ENCODE measurements at regions not wholly inside any gene's neighbourhood (a gene's known extent, or its start where the extent isn't known, plus 50 kb on each side); places are given as distances from the start of the nearest gene placed in this dataset.

DNA sequence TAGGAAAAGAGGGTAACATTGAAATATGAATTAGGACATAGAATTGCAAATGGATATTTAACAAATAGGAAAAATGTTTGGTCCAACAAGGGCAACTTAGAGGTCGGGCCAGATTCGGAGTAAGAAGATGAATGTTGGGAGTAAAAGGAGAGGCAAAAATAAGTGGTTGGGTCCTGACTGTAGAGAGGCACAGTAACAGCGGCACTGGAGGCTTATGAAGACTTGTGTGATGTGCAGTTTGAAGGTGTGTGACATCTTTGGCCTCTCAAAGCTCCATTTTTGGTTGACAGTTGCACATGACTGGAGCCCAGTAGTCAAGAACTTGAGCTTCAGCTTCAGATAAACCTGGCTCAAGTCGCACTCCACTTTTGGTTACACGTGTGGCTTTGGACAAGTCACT lies 109.9 kb upstream of the PAXBP1 start:
- DNase-seq (ENCODE audit: low read depth in 2 of 3, low spot score in 1 of 3) = no peak

DNA sequence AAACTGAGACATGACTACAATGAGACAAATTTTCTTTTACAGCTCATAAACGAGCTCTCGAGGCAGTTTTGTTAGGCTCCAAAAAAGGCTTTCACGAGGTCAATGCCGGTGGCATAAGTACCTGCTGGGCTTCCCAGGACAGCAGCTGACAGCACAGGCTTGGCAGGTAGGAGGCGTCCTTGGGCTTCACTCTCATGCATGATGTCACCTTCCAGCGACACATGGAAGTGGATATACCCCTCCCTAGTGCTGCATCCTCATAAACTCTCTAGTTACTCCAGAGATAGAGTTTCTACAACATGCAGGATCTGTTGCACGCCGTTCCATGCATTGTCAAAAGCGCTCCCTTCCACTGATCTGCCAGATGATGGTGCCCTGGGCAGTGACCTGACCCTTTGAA lies 112.5 kb upstream of the PAXBP1 start:
- DNase-seq (ENCODE audit: low read depth in 2 of 3, low spot score in 1 of 3) = no peak

DNA sequence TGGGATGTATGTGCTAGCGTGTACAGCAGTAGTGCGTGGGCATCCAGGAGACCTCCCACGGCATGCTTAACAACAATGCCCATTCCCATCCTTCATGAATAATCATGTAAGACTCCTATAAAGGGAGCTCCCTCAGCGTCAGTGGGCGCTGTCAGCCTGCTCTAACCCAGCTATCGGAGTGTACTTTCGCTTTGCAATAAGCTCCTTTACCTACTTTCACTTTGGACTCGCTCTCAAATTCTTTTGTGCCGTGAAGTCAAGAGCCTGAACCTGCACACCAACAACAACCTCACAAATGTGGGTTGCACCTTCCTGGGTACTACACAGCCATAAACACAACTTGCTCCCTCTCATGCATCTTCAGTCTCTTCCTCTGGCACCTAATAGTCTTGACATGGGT lies 114.8 kb upstream of the PAXBP1 start:
- peak in 2 of 3 donors; percentile 0 to 1 for DNase-seq (ENCODE audit: low read depth in 2 of 3, low spot score in 1 of 3)

DNA sequence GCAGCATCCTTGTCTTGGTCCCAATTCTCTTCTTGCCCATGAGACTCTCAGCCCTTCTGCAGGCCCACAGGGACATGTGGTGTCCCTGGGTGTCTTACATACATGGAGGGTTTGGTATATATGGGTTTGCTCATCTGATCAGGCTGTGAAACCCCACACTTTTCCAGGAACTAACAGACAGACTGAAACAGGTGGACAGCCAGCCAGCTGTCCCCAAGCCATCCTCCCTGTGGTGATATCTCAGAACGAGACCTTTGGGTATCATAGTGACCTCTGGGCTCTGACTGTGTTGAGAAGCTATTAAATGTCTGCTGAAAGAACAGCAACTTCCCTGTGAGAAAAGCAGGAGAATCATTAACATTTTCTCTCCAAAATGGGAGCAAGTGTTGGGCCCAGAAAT lies 115.5 kb upstream of the PAXBP1 start:
- no peak for DNase-seq (ENCODE audit: low read depth in 2 of 3, low spot score in 1 of 3)

DNA sequence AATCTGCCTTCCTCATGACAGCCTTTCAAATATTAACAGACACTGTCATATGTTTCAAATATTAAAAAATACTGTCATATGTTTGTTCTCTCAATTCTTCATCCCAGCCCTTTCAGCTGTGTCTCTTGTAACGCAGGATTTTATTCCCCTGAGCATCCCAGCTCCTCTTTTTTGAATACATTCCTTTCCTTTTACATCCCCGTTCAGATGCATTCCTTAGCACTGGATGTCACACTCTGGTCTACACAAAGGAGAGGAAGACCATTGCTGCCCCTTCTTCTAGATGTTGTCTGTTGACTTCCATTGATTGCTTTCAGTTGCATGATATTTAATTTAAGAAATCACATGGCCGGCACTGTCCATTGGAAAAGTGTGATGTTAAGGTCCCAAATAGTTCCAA lies 117.4 kb upstream of the PAXBP1 start:
- no peak for DNase-seq (ENCODE audit: low read depth in 2 of 3, low spot score in 1 of 3)

DNA sequence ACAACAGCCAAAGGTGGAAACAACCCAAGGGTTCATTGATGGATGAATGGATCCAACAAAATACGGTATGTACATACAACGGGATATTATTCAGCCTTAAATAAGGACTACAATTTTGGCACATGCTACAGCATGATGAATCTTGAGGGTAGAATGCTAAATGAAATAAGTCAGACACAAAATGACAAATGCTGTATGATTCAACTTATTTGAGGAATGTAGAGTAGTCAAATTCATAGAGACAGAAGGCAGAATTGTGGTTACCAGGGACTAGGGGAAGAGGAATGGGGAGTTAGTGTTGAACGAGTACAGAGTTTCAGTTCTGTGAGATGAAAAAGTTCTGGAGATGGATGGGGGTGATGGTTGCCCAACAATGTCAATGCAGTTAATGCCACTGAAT lies 118.0 kb upstream of the PAXBP1 start:
- DNase-seq (ENCODE audit: low read depth in 2 of 3, low spot score in 1 of 3) = no peak

DNA sequence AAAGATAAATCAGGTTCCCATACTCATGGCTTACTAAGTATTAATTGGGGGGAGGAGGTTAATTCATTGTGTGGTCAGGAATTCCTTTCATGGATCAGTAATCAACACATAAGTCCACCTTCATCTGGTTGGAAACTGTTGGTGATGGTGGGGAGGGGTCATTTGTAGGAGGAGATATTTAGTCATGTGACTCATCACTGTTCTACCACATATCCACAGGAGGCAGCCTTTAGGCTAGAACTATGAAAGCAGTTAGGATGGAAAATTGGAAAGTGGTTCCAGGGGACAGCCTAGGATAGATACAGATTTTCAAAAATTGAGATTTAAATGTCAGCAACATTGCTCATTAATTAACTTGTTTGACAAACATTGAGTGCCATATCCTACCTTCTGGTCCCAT lies 122.8 kb upstream of the PAXBP1 start:
- no peak for DNase-seq (ENCODE audit: low read depth in 2 of 3, low spot score in 1 of 3)

DNA sequence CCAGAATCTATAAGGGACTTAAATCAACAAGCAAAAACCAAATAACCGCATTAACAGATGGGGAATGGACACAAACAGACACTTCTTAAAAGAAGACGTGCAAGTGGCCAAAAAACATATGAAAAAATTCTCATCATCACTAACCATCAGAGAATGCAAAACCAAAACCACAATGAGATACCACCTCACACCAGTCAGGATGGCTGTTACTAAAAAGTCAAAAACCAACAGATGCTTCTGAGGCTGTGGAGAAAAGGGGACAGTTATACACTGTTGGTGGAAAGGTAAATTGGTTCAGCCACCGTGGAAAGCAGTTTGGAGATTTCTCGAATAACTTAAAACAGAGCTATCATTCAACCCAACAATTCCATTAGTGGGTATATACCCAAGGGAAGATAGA lies 124.9 kb upstream of the OLIG2 start:
- DNase-seq (ENCODE audit: low read depth in 2 of 3, low spot score in 1 of 3) = no peak

DNA sequence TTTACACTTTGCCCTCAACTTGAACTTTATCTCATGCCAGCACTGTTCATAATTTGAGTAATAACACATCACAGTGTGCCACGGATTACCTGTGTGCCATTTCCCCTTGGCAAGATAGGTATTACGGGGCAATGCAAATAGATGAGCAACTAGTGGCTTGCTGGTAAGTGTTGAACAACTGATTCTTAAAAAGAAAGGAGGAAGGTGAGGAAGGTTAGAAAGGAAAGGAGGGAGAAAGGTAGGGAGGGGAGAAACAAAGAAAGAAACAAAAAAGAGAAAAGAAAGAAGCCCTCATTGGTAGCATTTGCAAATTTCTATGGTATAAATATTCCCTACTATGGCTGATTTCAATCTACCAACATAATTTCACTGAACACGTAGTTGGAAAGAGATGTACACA lies 118.2 kb upstream of the OLIG2 start:
- DNase-seq (ENCODE audit: low read depth in 2 of 3, low spot score in 1 of 3) = no peak

DNA sequence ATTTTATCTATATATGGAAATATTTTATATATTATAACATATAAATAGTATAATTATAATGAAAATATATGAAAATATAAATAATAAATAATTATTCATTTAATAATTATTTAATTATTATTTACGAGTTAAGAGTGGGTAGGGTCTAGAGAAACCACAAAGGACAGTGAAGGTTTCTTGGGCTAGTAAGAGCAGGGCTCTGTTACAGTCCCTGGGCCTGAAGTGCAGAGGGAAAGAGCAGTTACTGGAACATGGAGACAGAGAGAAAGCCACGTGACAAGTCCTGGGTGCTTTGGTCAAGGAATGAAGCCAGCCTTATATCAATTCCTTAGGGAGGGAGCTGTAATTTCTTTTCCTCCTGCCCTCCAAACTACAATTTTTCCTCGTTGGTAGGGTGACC lies 117.2 kb upstream of the OLIG2 start:
- no peak for DNase-seq (ENCODE audit: low read depth in 2 of 3, low spot score in 1 of 3)

DNA sequence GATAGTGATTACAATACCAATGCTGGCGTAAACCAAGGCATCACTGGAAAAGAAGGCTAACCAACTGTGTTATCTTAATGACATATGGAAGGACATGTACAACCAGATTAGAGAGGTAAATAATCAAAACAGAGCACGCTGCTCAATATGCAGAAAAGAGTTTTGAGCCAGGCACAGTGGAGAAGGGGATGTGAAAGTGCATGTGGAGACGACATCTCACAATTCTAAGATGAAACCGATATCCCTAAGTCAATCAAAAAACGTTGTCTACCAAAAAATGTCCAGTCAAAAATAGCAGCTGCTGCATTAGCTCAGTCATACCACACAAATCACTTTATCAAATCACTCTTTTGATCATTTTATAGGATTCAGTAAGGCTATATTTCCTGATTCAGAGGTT lies 116.3 kb upstream of the OLIG2 start:
- no peak for DNase-seq (ENCODE audit: low read depth in 2 of 3, low spot score in 1 of 3)

DNA sequence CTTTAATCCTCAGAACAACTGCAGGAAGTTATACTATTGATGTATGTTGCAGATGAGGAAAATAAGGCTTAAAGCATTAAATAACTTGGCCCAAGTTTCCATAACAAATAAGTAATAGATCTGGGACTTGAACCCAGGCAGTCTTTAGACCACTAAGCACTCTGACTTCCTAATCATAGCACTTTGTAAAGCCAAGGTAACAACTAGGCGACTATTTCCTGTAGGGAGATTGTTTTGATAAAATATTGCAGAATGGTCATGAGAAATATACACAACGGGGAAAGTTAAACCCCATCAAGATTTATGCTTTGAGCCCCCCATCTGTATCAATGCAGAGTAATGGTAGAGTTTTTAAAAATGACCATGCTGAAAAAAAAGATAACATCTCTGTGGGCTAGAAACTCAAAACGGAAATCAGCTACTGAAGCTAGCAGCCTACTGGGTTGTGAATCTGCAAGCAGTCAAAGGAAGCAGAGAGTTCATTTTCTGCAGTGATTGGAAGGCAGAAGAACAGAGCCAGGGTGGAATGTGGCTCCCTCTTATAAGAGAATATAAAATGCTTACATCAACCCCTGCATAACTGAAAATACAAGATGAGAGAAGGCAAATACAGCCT lies 111.2 kb upstream of the OLIG2 start:
- DNase-seq (ENCODE audit: low read depth in 2 of 3, low spot score in 1 of 3) = no peak

DNA sequence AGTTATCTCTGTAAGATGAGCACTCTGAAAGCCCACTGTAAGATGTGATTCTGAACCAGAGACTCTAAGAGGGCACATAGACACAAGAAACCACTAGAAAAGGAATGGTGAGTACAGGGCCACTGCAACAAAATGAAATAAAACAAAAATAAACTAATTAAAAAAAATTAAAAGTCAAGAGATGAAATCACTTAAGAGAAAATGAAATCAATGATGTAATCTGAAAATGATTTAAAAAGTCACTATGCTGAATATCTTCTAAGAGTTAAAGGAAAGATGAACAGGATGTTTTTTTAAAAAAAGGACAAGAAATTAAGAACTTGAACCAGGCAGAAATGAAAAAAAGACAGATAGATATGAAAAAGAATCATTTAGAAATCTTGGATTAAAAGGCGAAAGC lies 110.6 kb upstream of the OLIG2 start:
- no peak for DNase-seq (ENCODE audit: low read depth in 2 of 3, low spot score in 1 of 3)

DNA sequence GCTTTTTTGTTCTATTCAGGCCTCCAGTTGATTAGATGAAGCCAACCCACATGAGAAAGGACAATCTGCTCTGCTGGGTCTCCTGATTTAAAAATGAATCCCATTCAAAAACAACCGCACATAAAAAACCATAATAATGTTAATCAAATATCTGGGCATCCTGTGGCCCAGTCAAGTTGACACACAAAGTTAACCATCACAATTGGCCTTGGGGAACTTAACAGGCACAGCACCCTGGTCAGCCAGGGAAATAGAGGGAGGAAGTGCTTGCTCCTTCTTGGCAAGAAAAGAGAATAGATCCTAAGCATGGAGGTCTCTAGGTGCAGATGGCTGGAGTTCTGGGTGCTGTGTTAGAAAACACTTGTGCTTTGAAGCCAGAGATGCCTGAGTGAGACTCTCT lies 109.6 kb upstream of the OLIG2 start:
- DNase-seq (ENCODE audit: low read depth in 2 of 3, low spot score in 1 of 3) = no peak

DNA sequence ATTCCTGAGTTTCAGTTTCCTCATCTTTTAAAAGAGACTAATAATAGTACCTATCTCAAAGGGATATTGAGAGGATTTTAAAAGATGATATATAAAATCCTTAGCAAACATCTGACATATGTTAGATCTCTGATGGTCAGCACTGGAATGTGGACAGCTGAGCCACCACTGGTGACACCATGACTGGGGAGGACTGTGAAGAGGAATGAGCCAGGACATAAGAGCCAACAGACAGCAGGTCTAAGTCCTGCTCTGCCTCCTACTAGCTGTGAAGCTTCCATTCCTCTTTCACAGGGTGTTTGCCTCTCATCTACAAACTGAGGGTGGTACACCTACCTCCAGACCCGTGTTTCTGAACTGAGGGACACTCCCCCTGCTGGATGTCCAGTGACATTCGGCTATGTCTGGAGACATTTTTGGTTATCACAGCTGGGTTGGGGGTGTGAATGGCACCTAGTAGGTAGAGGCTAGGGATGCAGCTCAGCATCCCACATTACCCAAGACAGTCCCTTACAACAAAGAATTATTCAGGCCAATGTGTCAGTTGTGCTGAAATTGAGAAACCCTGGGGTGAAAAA lies 109.1 kb upstream of the OLIG2 start:
- DNase-seq (ENCODE audit: low read depth in 2 of 3, low spot score in 1 of 3) = no peak

DNA sequence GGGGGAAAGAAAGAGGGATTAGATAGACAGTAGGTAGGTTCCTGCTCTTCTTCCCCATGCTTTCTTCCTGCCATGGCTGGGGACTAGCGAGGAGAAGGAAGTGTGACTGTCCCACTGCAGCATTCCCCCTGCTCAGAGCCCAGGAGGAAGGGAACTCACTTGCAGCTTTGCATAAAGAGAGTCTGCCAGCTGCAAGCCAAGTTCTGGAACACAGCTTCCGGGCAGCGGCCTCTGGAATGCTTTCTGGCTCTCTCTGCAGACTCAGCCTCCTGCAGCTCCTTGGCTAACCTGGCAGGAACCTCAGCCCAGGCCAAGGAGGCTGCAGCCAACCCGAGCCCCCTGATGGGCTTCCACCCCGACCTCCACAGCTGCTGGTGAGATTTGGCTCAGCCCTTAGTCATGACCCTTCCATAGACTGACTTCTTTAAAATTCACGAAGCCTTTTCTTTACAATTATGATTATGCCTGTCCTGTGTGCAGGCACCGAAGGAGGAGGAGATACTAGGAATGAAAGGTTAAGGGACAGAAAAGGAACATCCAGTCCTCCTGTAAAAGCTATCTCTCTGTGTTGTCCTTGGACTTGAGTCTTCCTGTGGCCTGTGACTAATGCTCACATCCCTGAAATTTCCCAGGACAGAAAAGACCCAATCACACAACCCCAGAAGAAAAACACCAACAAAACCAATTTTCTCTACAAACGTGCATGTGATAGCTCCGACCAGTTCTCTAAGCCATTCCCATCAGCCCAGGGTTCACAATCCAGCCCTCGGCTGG lies 108.2 kb upstream of the OLIG2 start:
- no peak for DNase-seq (ENCODE audit: low read depth in 2 of 3, low spot score in 1 of 3)

DNA sequence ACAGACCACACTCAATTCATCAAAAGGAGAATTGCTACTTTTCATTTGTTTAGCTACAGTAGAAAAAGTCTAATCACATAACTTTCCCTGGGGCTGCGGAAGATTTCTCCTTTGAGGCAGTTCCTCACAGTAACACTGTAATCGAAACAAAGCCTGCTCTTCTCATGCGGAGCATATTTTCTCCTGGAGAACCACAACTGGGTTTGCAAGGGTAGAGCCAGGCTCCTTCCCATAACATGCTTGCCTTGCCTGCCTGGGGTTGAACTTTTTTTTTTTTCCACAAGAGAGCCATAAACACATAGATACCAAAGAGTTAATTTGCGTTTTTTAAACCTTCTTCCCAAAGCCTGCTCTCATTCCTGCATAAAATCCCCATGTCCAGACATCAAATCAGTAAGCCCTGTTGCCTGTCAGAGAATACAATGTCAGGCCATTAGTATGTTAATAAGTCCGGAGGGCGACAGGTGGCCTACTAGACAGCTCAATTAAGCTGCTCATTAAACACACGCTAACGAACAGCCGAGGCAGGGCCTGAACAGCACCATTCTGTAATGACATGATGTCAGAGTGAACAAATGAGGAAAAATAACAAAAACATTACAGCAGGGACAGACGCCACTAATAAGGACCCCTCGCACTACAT lies 107.1 kb upstream of the OLIG2 start:
- no peak for DNase-seq (ENCODE audit: low read depth in 2 of 3, low spot score in 1 of 3)

DNA sequence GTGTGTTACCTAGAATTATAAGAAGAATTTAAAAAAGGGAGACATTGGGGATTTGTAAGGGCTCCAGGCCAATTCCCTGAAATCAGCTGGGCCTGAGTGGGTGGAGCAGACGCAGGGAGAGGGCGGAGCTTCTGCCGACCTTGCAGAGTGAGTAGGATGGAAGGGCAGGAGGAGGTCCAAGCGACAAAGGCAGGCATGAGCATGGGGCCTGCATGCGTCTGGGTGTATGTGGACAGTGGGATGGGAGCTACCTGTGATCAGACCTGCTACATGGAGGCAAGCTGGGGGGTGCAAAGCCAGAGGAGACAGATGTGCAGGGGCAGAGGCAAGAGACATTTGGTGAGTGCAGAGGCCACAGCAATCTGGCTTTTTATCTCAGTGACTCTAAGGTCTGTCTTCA lies 105.3 kb upstream of the OLIG2 start:
- DNase-seq (ENCODE audit: low read depth in 2 of 3, low spot score in 1 of 3) = no peak

DNA sequence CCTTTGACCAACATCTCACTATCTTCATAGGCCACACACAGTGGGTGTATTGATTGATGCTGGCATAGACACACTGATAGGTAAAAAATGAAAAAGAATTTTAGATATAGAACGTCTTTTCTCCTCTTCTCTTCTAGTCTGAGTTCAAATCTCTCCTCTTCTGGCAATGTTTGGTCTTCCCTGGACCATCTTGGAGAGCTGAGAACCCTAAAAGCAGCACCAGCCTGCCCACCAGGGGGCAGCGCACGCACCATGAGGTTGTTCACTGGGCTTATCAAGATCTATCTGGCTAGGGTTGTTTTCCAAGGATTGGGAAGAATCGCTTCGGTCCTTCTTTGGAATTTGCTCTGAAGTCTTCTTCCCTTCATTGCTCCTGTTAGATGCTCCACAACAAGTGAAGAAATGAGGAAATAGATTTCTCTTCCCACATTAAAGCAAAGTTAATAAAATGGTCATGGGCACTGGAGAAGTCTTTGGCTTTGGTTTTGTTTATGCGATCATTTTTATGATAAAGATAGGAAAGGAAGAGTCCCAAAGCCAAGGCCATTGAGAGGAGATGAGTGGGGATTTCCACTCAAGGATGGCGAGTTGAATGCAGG lies 104.0 kb upstream of the OLIG2 start:
- peak in 2 of 3 donors; percentile 27 to 48 for DNase-seq (ENCODE audit: low read depth in 2 of 3, low spot score in 1 of 3)

DNA sequence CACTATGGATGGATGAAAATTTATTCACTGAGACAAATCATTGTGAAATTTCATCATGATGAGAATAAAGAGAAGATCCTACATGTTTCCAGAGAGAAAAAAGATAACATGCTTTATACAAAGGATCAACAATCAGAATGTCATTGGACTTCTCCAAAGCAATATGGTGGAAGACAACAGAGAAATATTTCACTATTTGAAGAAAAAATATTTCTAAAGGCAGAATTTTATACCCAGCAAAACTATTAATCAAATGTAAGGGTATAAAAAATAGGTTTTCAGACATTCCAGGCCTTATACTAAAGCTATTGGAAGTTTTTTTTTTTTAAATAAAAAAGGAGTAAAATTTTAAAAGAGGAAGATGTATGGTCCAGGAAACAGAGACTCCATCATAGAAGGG lies 100.6 kb upstream of the OLIG2 start:
- no peak for DNase-seq (ENCODE audit: low read depth in 2 of 3, low spot score in 1 of 3)

DNA sequence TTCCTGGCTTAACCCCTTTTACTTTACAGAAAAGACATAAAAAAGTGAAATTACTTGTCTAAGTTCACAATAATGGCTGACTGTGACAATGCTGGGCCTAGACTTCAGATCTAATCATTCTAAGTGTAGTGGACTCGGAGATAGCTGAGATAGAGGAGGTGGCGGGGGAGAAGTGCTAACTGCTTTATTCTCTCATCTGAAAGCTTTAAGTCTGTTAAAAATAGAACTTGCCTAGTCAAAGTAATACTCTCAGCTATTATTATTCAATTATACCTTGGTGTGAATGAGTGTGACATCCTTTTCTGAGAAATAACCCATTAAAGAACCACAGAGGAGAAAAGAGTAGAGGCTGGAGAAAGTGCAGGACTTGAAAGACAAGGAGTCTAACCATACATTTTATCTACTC lies 96.1 kb upstream of the OLIG2 start:
- DNase-seq (ENCODE audit: low read depth in 2 of 3, low spot score in 1 of 3) = no peak

DNA sequence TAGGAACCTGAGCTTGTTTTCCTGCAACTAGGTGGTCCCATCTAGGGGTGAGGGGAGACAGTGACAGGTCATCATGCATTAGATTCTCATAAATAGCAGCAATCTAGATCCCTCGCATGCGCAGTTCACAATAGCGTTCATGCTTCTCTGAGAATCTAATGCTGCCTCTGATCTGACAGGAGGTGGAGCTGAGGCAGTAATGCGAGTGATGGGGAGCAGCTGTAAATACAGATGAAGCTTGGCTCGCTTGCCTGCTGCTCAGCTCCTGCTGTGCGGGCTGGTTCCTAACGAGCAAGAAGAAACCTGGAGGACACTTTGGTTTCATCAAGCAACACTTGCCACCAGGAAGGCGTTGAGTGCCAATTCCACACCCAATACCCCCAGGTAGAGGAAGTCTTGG lies 95.1 kb upstream of the OLIG2 start:
- no peak for DNase-seq (ENCODE audit: low read depth in 2 of 3, low spot score in 1 of 3)

Data from stimulated activated CD4-positive, alpha-beta T cell treated with anti-CD3 and anti-CD28 coated beads, Interleukin-12 subunit alpha, Interleukin-12 subunit beta, amount 100 ng/mL, for 48 hours (primary cell).